Panc1 (cell line): ENCODE measurements at regions not wholly inside any gene's neighbourhood (a gene's known extent, or its start where the extent isn't known, plus 50 kb on each side); places are given as distances from the start of the nearest gene placed in this dataset.

Source experiments
- ATAC-seq: fragments of 200-7000 bp; cut with Tn5 transposase; 2 replicates; pipeline ENCODE4 v1.9.1; 2020; ENCODE audit warnings: mild to moderate bottlenecking, moderate library complexity
- BruUV-seq: library from RNA; stranded (reverse); fragments of 400-500 nt; replicated peaks from 2 replicates; lab custom pipeline; 2021; lab: Mats Ljungman, UMichigan
- CTCF ChIA-PET: fragments of 300-600 bp; sonication (Branson Sonifier 250); formaldehyde crosslinking; loops from one replicate; lab custom pipeline; 2022; ENCODE audit warnings: antibody characterized with exemption; lab: Charles Lee
- POLR2A ChIA-PET: fragments of 300-600 bp; sonication (Branson Sonifier 250); formaldehyde crosslinking; loops from one replicate; lab custom pipeline; 2022; ENCODE audit warnings: antibody characterized with exemption; lab: Charles Lee
- DNase-seq: peaks from one replicate; pipeline ENCODE4 v3.0.0-alpha.2; 2010; ENCODE audit warnings: low read depth, low spot score
- H3K27ac ChIP-seq: 2 replicates; pipeline ENCODE4 v1.5.1; 2011; ENCODE audit warnings: mild to moderate bottlenecking, low read length, inconsistent platforms
- H3K27me3 ChIP-seq: fragments of 200-500 bp; sonication (Bioruptor generic); 2 replicates; pipeline ENCODE4 v1.6.0; 2014; ENCODE audit warnings: low read length, inconsistent platforms; ENCODE audit not compliant: control insufficient read depth, insufficient read depth
- H3K36me3 ChIP-seq: fragments of 200-500 bp; sonication (Bioruptor generic); 2 replicates; pipeline ENCODE4 v1.5.1; 2014; ENCODE audit warnings: inconsistent platforms, mild to moderate bottlenecking, low read length, moderate library complexity; ENCODE audit not compliant: control insufficient read depth, insufficient read depth
- H3K4me1 ChIP-seq: 2 replicates; pipeline ENCODE4 v1.5.1; 2011; ENCODE audit warnings: inconsistent platforms, mild to moderate bottlenecking, low read length, moderate library complexity; ENCODE audit not compliant: control insufficient read depth, insufficient read depth
- H3K4me3 ChIP-seq, 2 experiments: 2 replicates each; pipeline ENCODE4 v1.5.1; 2011 to 2012; ENCODE audit warnings: low read depth in 2 of 2, low read length in 2 of 2, mild to moderate bottlenecking in 2 of 2, inconsistent platforms in 1 of 2, moderate library complexity in 1 of 2
- H3K9me3 ChIP-seq: fragments of 200-500 bp; sonication (Bioruptor generic); 2 replicates; pipeline ENCODE4 v1.5.1; 2014; ENCODE audit warnings: low read depth, mild to moderate bottlenecking, inconsistent platforms, low read length, moderate library complexity; ENCODE audit not compliant: control insufficient read depth, insufficient read depth
- CTCF ChIP-seq: fragments of 450-650 bp; IDR thresholded peaks from 2 replicates; pipeline ENCODE4 v1.5.1; 2017; ENCODE audit warnings: mild to moderate bottlenecking
- POLR2AphosphoS5 ChIP-seq: IDR thresholded peaks from 2 replicates; pipeline ENCODE4 v1.6.1; 2012; ENCODE audit warnings: mild to moderate bottlenecking, low read depth, low read length, moderate library complexity
- REST ChIP-seq, 2 experiments: IDR thresholded peaks; 2 replicates each; pipeline ENCODE4 v1.6.1; 2011 to 2012; ENCODE audit warnings: low read depth in 2 of 2, control low read depth in 1 of 2, low read length in 1 of 2, mild to moderate bottlenecking in 1 of 2, moderate library complexity in 1 of 2; ENCODE audit not compliant: insufficient read depth in 1 of 2
- SIN3A ChIP-seq: IDR thresholded peaks from 2 replicates; pipeline ENCODE4 v1.6.1; 2012; ENCODE audit warnings: low read depth, mild to moderate bottlenecking, low read length, moderate library complexity, borderline replicate concordance; ENCODE audit not compliant: insufficient read depth
- TCF7L2 ChIP-seq: IDR thresholded peaks from 2 replicates; pipeline ENCODE4 v1.6.1; 2011; ENCODE audit warnings: mild to moderate bottlenecking, low read depth, low read length, inconsistent platforms
- in situ Hi-C: cut with HindIII; loops from 2 replicates; pipeline ENCODE4 v1.10.0; 2016; ENCODE audit warnings: low sequenced_read_pairs, low pct_unique_long_range_greater_than_20kb
- intact Hi-C: fragments of 100-400 bp; cut with micrococcal nuclease; formaldehyde crosslinking; loops from one replicate; pipeline ENCODE4 v1.10.0; 2022; ENCODE audit not compliant: unreplicated experiment

DNA sequence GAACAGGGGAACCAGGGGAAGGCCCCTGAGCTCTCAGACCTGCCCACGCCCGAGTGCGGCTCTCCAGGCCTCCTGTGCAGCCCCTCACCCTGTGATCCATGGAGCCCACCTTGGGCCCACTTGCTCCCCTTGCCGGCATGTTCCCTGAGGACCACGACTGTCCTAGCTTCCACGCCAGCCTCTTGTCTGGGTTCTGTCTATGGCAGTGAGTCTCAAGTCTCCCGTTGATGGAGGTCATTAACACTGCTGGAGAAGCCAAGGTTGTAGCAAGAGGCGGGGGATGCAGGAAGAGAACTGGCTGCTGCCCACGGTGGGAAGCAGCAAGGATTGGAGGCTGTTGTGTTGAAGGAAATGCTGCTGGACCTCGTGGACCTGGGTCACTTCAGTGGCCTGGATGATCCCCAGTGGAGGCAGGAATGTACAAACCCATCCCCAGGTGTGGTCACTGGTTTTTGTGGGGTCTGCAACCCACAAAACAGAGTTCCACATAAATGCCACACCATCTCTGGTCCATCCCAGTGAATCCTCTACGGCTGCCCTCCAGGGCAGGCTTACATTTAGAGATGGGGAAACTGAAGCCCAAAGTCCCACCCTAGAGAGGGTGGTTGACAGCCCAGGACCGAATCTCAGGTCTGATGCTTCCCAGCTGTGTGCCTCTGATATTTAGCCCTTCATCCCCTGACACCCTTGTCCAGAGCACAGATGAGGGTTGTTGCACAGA is 150.3 kb downstream of the NDUFA10 start:
- in situ Hi-C loops (no loop called here), intact Hi-C loops (no loop called here)
- POLR2A ChIA-PET = no interaction called here
- ATAC-seq (no peak), DNase-seq (no peak)
- TF ChIP-seq REST (IDR thresholded peaks at IDR 0.05; ENCODE audit: insufficient read depth in 1 of 2, low read depth in 2 of 2, low read length in 1 of 2) = no peak
- no peak for TF ChIP-seq POLR2AphosphoS5
- TF ChIP-seq TCF7L2 = no peak
- TF ChIP-seq CTCF = no peak
- no peak for TF ChIP-seq SIN3A
- CTCF ChIA-PET = no interaction called here
- no peaks in the 10 kb centered on the region for H3K9me3 ChIP-seq
- H3K4me3 ChIP-seq = no peak overlapping the region
- peaks cover 5% of the 10 kb centered on the region for H3K27me3 ChIP-seq
- no TSS peak for BruUV-seq
- no peak overlapping the region for H3K27ac ChIP-seq
- H3K36me3 ChIP-seq = no peaks in the 10 kb centered on the region
- no peaks in the 10 kb centered on the region for H3K4me1 ChIP-seq

GRCh38 chr2:239873656-239874635 is 151.2 kb downstream of the NDUFA10 start:
- CTCF ChIA-PET = no interaction called here
- no peaks in the 10 kb centered on the region for H3K9me3 ChIP-seq
- no peaks in the 10 kb centered on the region for H3K36me3 ChIP-seq
- H3K27me3 ChIP-seq = peaks cover 5% of the 10 kb centered on the region
- POLR2A ChIA-PET = no interaction called here
- in situ Hi-C loops (no loop called here), intact Hi-C loops (no loop called here)
- no peaks in the 10 kb centered on the region for H3K4me1 ChIP-seq
- no peak for TF ChIP-seq SIN3A
- no peak for TF ChIP-seq REST (IDR thresholded peaks at IDR 0.05; ENCODE audit: insufficient read depth in 1 of 2, low read depth in 2 of 2, low read length in 1 of 2)
- no peak for TF ChIP-seq POLR2AphosphoS5
- no peak for TF ChIP-seq CTCF
- no peak for TF ChIP-seq TCF7L2
- H3K27ac ChIP-seq = no peak overlapping the region
- no peak for ATAC-seq
- DNase-seq = no peak
- no peak overlapping the region for H3K4me3 ChIP-seq
- BruUV-seq = no TSS peak
